GF-D8 (cell line): ENCODE measurements at regions not wholly inside any gene's neighbourhood (a gene's known extent, or its start where the extent isn't known, plus 50 kb on each side); places are given as distances from the start of the nearest gene placed in this dataset.
"Not testable (repeated sequence)": the region's sequence is repeated elsewhere in the genome, so short reads cannot be mapped to it uniquely, and the experiment has no call there.

Source experiments
- DNase-seq: peaks from one replicate; lab custom pipeline; 2025; lab: John Stamatoyannopoulos, UW

GRCh38 chr12:75705749-75706711 lies 194.6 kb upstream of the KRR1 start:
- no peak for DNase-seq

DNA sequence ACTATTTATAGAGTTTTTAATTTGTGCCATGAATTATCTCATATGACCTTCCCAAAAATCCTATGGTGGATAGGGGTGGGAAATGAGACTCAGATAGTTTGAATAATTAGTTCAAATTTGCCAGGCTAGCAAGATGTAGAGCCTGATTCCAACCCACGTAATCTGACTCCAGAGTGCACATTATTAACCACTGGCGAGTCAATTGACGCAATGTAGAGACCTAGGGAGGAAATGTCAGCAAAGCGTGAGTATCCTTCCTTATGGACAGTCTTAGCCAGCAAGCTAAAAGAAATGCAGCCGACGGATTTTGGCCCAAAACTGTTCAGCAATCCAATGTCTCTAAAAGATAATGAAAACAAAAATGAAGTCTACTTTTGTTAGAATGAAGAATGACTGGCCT lies 193.3 kb upstream of the KRR1 start:
- DNase-seq, result no peak

DNA sequence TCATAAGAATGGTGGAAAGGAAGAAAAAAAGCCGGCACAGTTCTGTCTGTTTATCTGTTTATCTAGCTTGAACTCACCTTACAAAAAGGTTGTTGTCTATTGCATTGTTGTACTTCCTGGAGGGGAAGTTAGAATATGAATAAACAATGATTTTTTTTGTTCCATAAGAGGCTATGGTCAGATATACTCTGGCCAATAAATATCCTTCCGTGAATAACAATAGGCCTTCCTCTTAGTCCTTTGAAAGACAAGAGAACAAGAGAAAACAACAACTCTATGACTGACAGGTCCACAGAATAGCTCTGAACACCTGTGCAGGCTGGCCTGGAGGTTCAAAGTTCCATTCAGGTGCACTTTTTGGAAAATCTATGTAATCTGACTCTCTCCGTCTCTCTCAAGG lies 192.8 kb upstream of the KRR1 start:
- DNase-seq, result no peak

- DNase-seq, result no peak
Measured at GRCh38 chr12:75703131-75703530, 191.7 kb upstream of the KRR1 start.

- DNase-seq, result no peak
Measured at GRCh38 chr12:75702477-75703093, 191.2 kb upstream of the KRR1 start.

GRCh38 chr12:75701859-75702258 lies 190.4 kb upstream of the KRR1 start:
- DNase-seq, result no peak

DNA sequence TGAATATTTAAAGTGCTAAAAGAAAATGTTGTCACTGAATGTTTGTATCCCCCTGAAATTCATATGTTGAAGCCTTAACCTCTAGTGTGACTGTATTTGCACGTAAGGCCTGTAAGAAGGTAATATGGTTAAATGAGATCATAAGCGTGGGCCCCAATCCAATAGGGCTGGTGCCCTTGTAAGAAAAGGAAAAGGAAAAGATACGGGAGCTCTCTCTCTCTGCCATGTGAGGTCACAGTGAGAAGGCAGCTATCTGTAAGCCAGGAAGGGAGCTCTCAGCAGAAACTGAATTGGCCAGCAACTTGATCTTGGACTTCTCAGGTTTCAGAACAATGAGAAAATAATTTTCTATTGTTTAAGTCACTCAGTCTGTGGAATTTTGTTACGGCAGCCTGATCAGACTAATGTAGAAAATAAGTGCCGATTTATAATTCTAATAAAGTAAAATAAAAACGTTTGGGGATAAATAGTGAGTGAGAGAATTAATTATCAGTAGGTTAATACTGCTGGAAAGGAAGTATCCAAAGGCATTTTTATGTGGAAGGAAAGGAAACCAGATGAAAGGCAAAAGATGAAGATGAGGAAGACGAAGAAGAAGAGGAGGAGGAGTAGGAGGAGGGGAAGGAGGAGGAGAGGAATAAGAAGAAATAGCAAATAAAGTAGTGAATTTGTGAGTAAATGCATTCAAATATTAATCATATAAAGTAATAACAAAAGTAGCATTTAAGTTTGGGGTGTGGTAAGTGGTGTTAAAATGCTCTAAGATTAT lies 188.5 kb upstream of the KRR1 start:
- DNase-seq, result no peak

DNA sequence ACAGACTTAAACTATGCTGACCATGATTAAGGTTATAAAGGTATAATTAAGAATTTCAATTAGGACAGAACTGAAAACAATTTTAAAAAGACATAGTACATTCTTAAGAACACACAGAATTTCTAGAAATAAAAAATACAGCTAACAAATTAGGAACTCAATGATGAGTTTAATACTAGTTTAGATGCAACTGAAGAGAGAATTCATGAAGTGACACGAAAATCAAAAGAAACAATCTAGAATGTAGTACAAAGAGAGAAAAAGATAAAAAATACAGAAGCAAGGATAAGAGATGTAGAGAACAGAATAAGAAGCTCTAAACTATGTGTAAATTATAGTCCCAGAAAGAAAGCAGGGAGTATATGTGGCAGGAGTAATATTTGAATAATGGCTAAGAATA lies 187.8 kb upstream of the KRR1 start:
- DNase-seq, result no peak

DNA sequence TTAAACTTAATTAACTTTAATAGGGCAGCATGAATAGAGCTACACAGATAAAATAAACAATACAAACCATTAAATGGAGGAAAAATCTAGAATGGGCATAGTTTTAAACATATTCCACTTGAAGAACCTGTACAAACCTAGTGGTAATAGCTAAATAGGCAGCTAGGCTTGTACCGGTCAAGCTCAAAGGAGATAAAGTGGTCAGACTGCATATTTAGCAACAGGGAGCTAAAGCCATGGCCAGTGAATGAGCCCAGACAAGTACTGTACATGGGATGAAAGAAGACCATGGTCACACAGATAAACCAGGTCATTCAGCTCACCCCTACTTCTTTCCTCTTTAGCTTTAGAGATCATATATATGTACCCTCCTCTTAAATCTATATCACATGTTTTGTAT lies 186.6 kb upstream of the KRR1 start:
- no peak for DNase-seq

DNA sequence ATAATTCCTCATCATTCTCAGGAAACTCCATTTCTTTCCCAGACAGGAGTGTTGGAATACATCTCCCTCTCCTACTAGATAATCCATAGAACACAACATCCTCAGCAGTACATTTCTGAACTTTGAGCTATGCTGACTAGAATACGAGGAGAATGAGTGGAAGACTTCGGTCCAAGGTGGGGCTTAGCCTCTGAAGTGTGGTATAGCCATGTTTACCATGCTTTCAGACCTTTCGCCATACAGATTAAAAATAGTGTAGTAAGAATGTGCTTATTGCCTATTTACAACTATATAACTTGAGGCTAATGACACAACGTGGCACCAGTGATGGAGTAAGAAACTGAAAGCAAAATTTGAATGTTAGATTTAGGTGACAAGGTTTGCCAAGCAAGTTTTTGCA lies 184.5 kb upstream of the KRR1 start:
- DNase-seq, result no peak

DNA sequence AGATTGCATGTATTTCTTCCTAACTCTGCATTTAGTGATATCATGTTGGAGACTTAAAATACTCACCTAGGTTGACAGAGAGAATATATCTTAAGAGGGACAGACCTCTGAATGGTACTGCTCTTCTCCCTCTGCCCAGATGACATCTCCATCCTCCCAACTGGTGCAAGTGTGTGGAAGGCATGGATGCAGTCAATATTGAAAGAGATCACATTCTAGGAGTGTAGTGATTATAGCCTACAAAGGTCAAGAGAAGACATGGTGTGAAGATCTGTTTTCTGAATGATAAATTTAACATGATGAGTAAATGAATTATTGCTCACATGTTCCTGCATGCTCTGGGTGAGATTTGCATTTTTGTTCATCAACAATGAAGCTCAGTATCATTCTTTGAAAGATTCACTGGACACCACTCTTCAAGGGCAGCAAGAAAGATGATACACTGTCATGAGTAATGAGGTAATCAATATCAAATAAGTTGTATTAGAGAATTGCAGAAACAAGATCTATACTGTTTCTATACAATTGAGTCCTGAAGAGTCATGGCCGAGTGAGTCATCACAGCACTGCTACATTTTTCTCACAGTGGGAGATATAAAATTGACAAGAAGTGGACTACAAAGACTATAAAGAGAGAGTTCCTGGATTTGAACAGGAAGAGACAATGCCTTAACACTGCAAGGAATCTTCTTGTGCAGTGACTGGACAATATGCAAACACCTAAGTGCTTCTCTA lies 183.3 kb upstream of the KRR1 start:
- no peak for DNase-seq

DNA sequence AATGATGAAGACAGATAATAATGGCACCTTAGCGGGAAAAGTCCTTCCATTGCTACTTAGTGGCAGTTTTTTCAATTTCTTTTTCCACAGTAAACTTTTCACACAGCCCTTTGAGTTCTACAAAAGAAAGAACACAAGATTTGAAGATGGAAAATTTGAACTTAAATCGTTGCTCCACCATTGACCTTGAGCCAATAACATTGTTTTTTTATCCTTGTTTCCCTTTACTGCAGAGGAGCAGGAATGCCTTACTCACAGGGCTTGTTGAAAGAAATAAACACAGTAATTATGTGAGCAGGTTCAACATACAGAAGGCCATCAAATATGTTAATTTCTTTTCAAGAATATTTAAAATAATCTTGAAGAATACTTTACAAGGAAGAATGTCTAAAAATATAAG lies 181.5 kb upstream of the KRR1 start:
- DNase-seq, result no peak

DNA sequence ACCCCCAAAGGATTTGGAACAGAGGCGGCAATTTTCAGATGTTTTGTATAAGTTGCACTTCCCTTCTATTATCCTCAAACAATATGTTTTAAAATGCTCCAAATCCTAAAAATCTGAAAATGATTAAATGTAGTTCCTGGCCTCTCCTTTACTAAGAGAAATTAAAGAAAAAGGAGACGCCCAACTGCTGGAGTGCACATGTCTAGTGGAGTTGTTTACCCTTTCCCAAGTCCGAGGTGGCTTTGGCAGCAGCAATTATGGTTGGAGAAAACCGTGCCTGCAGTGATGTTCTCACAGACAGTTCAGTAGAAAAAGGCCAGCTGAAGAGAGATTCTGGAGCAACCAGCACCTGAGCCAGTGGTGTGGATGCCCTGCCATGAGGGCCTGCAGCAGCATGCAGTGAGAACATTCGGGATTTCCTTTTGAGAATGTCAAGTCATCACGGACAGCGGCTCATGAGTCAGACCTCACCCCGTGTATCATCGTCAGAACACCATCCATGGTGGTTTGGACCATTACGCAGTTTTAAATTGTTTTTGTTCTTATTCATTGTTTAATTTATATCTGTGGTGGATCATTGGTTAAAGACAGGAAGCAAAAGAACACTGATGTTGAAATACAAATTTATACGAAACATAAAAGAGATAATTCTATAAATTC lies 179.0 kb upstream of the KRR1 start:
- no peak for DNase-seq

DNA sequence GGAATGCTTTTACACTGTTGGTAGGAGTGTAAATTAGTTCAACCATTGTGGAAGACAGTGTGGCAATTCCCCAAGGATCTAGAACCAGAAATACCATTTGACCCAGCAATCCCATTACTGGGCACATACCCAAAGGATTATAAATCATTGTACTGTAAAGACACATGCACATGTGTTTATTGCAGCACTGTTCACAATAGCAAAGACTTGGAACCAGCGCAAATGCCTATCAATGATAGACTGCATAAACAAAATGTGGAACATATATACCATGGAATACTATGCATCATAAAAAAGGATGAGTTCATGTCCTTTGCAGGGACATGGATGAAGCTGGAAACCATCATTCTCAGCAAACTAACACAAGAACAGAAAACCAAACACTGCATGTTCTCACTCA lies 174.8 kb upstream of the KRR1 start:
- DNase-seq, result not testable (repeated sequence)

GRCh38 chr12:75685617-75686225 lies 174.3 kb upstream of the KRR1 start:
- DNase-seq, result no peak

DNA sequence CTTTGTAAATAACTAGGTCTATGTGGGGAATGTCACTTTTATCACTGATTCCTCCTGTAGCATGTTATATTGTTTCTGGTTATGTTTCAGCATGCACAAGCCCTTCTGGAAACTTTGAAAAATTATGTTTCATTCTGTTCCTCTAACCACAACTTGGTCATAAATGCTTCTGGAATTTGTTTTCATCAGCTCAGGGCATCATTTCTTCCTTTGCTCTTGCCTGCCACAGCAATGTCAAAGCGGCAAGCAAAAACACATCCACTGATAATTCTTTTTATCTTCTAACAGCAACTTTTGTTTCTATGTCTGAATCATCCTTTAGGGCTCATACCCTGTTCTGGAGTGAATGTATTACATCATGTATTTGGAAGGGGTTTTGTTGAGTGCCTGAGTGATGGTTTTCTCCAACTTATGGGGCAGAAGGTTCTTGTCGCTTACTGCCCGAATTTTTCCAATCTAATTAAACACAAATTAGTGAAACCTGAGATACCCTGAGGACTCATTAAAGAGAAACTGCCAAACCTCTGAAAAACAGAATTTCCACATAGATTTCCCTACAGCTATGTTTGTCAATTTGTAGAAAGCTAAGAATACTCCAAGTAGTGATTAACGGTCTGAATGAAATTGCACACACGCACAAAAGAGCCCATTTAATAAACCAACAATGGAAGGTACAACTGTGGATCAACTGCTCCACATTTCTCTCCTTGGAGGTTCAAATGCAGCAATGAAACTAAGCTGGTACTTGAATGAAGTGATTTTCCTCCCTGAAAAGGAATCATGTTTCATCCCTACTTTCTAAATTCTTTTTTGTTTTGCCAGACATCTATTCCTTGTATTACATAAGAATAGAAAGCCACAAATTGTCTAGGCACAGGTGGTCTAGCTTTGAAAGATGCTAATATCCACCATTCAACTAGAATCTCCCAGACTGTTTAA lies 173.5 kb upstream of the KRR1 start:
- no peak for DNase-seq

DNA sequence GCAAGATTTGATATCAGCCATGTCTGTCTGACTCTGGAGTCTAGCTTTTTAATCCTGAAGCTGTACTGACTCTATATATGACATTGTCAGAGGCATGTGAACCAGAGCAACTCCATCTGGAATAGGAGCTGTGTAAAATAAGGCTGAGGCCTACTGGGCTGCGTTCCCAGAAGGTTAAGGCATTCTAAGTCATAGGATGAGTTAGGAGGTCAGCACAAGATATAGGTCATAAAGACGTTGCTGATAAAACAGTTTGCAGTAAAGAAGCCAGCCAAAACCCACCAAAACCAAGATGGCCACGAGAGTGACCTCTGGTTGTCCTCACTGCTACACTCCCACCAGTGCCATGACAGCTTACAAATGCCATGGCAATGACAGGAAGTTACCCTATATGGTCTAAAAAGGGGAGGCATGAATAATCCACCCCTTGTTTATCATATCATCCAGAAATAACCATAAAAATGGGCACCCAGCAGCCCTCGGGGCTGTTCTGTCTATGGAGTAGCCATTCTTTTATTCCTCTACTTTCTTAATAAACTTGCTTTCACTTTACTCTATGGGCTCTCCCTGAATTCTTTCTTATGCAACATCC lies 172.7 kb upstream of the KRR1 start:
- DNase-seq, result not testable (repeated sequence)

- no peak for DNase-seq
Measured at GRCh38 chr12:75683220-75683619, 171.8 kb upstream of the KRR1 start.

DNA sequence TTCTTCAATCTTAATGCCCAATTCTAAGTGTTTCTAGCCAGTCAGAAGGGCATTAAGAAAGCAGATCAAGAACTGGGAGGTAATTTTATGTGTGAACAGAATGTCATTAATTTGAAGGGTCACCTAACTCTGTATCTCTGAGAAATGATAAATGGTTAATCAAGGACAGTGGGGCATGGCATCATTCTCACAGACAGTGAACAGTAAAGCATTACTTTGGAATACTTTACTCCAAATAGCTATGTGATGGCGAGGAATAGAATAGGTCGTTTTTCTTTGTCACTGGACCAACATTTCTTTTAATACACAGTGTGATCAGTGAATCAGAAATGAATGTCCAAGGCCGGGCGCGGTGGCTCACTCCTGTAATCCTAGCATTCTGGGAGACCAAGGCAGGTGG lies 166.1 kb upstream of the KRR1 start:
- DNase-seq, result no peak

DNA sequence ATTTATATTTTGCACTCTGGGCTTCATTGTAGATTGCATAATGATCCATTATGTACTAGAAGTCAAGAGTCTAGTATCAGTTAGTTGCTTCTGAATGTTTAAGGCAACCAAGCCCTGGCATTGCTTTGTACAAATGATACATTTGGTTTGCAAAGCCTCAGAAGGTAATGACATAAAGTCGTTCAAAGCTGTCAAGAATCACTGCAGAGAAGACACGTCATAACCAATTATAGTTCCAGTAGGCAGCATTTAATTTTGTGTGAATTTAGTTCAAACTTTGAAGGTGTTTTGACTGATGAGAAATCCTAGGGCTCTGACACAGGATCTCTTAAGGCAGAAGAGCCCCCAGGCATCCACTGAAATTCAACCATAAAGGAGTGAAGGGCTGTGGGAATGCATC lies 163.0 kb upstream of the KRR1 start:
- DNase-seq, result no peak
